ENCODE measurements at regions not wholly inside any gene's neighbourhood (a gene's known extent, or its start where the extent isn't known, plus 50 kb on each side); places are given as distances from the start of the nearest gene placed in this dataset.

DNA sequence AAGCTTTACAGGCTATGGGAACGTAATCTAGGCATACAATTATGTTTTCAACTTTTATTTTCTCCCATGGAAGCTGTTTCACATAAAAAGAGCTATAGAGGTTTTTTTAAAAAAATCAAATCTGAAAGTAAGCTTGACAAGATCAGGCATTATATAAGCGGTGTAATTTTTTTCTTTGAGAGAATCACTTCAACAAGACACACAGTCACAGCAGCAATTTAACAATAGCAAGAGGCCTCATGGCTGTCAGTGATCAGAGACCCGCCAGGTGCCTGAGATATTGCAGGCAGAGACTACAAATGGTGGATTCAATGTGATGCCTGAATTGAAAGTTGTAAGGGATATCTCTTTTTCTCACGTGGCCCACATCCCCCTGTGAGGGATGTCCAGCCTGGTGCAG is 270.5 kb upstream of the TBC1D5 start:
- Histone ChIP-seq H3K9ac (ENCODE audit: low read depth in 1 of 2, low read length in 2 of 2) (no peak overlapping the region), H3K9me3 (ENCODE audit: control insufficient read depth in 2 of 2, low read length in 2 of 2) (no peaks in the 10 kb centered on the region), H3K27ac (ENCODE audit: low read depth in 2 of 2, low read length in 2 of 2) (no peak overlapping the region), H3K4me1 (ENCODE audit: control insufficient read depth in 2 of 2, insufficient read depth in 2 of 2, low read length in 2 of 2) (no peaks in the 10 kb centered on the region), H3K27me3 (ENCODE audit: control insufficient read depth in 2 of 2, insufficient read depth in 2 of 2, low read length in 2 of 2) (no peaks in the 10 kb centered on the region), H3K4me3 (ENCODE audit: low read length in 2 of 2) (no peak overlapping the region), H3K36me3 (ENCODE audit: control insufficient read depth in 2 of 2, insufficient read depth in 2 of 2, low read length in 2 of 2) (no peaks in the 10 kb centered on the region)

DNA sequence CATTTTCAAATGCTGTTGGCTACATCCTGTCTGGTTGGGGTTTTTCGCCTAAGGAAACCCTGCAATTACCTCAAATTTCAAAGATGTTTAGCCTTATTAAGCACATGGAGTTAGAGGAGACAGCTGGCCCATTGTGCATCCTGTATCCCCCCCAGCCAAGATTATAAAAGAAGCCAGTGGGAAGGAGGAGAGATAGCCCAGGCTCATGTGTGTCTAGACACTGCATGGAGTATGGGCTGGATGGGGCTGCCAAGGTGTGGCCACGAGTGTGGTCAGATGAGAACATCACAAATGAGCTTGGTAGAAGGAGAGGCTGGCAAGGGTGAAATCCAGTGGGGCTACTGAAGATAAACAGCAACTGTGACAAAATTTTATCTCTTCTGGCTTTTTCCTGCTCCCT is 270.0 kb upstream of the TBC1D5 start:
- no peaks in the 10 kb centered on the region for H3K9me3 ChIP-seq (ENCODE audit: control insufficient read depth in 2 of 2, low read length in 2 of 2)
- no peaks in the 10 kb centered on the region for H3K36me3 ChIP-seq (ENCODE audit: control insufficient read depth in 2 of 2, insufficient read depth in 2 of 2, low read length in 2 of 2)
- no peaks in the 10 kb centered on the region for H3K27me3 ChIP-seq (ENCODE audit: control insufficient read depth in 2 of 2, insufficient read depth in 2 of 2, low read length in 2 of 2)
- no peak overlapping the region for H3K27ac ChIP-seq (ENCODE audit: low read depth in 2 of 2, low read length in 2 of 2)
- H3K4me3 ChIP-seq (ENCODE audit: low read length in 2 of 2), result no peak overlapping the region
- no peak overlapping the region for H3K9ac ChIP-seq (ENCODE audit: low read depth in 1 of 2, low read length in 2 of 2)
- no peaks in the 10 kb centered on the region for H3K4me1 ChIP-seq (ENCODE audit: control insufficient read depth in 2 of 2, insufficient read depth in 2 of 2, low read length in 2 of 2)

DNA sequence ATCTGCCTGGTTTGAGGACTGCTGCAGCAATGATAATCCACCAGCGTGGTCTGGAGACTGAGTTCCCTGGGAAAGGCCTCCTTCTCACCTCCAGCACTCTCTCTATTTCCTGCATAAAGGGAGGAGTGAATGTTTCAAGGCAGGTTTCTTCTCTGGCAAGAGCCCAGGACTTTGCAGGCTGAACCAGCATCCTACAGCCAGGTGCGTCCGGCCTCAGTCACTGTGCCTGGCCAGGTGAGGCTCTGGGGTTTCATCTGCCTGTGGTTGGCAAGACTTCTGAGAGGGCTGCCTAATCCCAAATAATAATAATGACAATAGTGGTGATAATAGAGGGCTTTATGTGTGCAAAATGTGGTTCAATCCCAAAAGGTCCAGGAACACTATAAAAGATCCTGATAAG is 269.0 kb upstream of the TBC1D5 start:
- Histone ChIP-seq H3K27ac (ENCODE audit: low read depth in 2 of 2, low read length in 2 of 2) (no peak overlapping the region), H3K9ac (ENCODE audit: low read depth in 1 of 2, low read length in 2 of 2) (no peak overlapping the region), H3K4me3 (ENCODE audit: low read length in 2 of 2) (no peak overlapping the region), H3K9me3 (ENCODE audit: control insufficient read depth in 2 of 2, low read length in 2 of 2) (no peaks in the 10 kb centered on the region), H3K36me3 (ENCODE audit: control insufficient read depth in 2 of 2, insufficient read depth in 2 of 2, low read length in 2 of 2) (no peaks in the 10 kb centered on the region), H3K4me1 (ENCODE audit: control insufficient read depth in 2 of 2, insufficient read depth in 2 of 2, low read length in 2 of 2) (no peaks in the 10 kb centered on the region), H3K27me3 (ENCODE audit: control insufficient read depth in 2 of 2, insufficient read depth in 2 of 2, low read length in 2 of 2) (no peaks in the 10 kb centered on the region)

DNA sequence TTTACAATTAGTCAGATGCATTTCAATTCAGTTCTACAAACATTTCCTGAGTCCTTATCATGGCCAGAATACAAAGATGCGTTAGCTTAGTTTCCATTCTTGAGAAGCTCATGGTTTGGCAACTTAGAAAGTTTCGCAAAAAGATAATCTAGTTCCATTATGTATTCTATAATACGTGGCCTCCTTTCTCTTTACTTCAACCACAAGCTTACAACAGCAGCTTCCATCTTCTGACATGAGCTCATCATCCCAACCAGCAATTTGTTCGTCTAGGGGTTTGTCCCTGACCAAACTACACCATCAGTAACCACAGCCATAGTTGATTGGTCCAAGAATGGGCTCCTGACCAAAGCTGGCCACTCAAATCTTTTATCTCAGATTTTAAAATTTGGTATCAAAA is 267.6 kb upstream of the TBC1D5 start:
- Histone ChIP-seq H3K36me3 (ENCODE audit: control insufficient read depth in 2 of 2, insufficient read depth in 2 of 2, low read length in 2 of 2) (no peaks in the 10 kb centered on the region), H3K27me3 (ENCODE audit: control insufficient read depth in 2 of 2, insufficient read depth in 2 of 2, low read length in 2 of 2) (no peaks in the 10 kb centered on the region), H3K4me3 (ENCODE audit: low read length in 2 of 2) (no peak overlapping the region), H3K27ac (ENCODE audit: low read depth in 2 of 2, low read length in 2 of 2) (no peak overlapping the region), H3K9me3 (ENCODE audit: control insufficient read depth in 2 of 2, low read length in 2 of 2) (no peaks in the 10 kb centered on the region), H3K9ac (ENCODE audit: low read depth in 1 of 2, low read length in 2 of 2) (no peak overlapping the region), H3K4me1 (ENCODE audit: control insufficient read depth in 2 of 2, insufficient read depth in 2 of 2, low read length in 2 of 2) (no peaks in the 10 kb centered on the region)

DNA sequence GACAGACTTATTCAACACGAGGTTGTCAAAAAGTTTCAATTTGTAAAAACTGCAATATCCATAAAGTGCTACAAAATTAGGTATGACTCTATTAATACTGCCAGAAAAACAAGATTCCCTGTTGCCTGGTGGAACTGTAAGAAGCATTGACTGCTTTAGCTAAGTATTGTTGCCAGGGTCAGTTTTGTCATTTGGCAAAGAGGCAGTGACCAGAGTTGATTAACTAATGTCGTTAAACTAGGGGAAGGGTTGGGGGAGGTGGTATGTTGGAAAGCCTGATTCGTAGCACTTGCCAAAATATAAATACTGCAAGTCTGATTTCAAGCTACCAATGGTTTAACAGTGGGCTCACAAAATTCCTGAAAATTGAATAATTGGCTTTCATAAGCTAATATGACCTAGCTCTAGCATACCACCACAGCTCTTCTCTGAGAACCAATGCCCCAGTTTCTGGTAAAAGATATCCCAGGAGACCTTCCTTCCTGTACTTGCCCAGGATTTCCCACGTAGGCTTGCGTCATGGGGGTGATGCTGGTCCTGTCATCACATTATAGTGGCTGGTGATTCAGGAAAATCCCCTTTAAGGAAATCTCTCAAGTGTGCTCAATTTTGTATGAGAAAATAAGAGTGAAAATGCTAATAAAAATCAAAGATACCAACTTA is 266.4 kb upstream of the TBC1D5 start:
- H3K4me1 ChIP-seq (ENCODE audit: control insufficient read depth in 2 of 2, insufficient read depth in 2 of 2, low read length in 2 of 2), result no peaks in the 10 kb centered on the region
- no peak overlapping the region for H3K4me3 ChIP-seq (ENCODE audit: low read length in 2 of 2)
- no peaks in the 10 kb centered on the region for H3K27me3 ChIP-seq (ENCODE audit: control insufficient read depth in 2 of 2, insufficient read depth in 2 of 2, low read length in 2 of 2)
- no peak overlapping the region for H3K9ac ChIP-seq (ENCODE audit: low read depth in 1 of 2, low read length in 2 of 2)
- H3K9me3 ChIP-seq (ENCODE audit: control insufficient read depth in 2 of 2, low read length in 2 of 2), result no peaks in the 10 kb centered on the region
- no peak overlapping the region for H3K27ac ChIP-seq (ENCODE audit: low read depth in 2 of 2, low read length in 2 of 2)
- no peaks in the 10 kb centered on the region for H3K36me3 ChIP-seq (ENCODE audit: control insufficient read depth in 2 of 2, insufficient read depth in 2 of 2, low read length in 2 of 2)

DNA sequence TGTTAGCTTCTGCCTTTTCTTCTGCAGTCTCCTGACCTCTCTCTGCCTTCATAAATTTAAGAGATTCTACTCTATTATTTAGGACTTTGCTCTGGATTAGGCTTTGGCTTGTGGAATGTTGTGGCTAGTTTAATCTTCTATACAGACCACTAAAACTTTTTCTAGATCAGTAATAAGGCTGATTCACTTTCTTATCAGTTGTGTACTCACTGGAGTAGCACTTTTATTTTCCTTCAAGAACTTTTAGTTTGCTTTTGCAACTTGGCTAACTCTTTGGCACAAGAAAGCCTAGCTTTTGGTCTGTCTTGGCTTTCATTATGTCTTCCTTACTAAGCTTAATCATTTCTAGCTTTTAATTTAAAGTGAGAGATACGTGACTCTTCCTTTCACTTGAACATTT is 265.5 kb upstream of the TBC1D5 start:
- Histone ChIP-seq H3K4me1 (ENCODE audit: control insufficient read depth in 2 of 2, insufficient read depth in 2 of 2, low read length in 2 of 2) (no peaks in the 10 kb centered on the region), H3K9ac (ENCODE audit: low read depth in 1 of 2, low read length in 2 of 2) (no peak overlapping the region), H3K36me3 (ENCODE audit: control insufficient read depth in 2 of 2, insufficient read depth in 2 of 2, low read length in 2 of 2) (no peaks in the 10 kb centered on the region), H3K27me3 (ENCODE audit: control insufficient read depth in 2 of 2, insufficient read depth in 2 of 2, low read length in 2 of 2) (no peaks in the 10 kb centered on the region), H3K4me3 (ENCODE audit: low read length in 2 of 2) (no peak overlapping the region), H3K27ac (ENCODE audit: low read depth in 2 of 2, low read length in 2 of 2) (no peak overlapping the region), H3K9me3 (ENCODE audit: control insufficient read depth in 2 of 2, low read length in 2 of 2) (no peaks in the 10 kb centered on the region)

DNA sequence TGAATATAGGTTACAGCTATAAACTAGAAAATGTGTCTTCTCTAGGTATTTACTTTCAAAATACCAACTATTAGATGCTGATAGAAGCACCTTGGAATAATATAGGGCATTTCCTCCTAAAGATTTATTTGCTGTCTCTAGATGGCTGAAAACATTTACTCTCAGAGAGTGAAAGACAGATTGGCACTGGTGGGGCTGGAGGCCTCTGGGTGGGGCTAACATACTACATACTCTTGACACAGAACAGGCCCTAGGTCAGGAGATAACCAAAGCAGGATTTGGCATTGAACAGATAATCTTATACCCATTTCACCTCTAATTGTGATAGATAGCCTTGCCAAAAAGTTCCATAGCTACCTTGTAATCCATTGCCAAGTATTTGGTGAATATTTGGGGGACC is 253.3 kb upstream of the TBC1D5 start:
- H3K9ac ChIP-seq (ENCODE audit: low read depth in 1 of 2, low read length in 2 of 2), result no peak overlapping the region
- no peaks in the 10 kb centered on the region for H3K27me3 ChIP-seq (ENCODE audit: control insufficient read depth in 2 of 2, insufficient read depth in 2 of 2, low read length in 2 of 2)
- no peak overlapping the region for H3K27ac ChIP-seq (ENCODE audit: low read depth in 2 of 2, low read length in 2 of 2)
- H3K4me3 ChIP-seq (ENCODE audit: low read length in 2 of 2), result no peak overlapping the region
- no peaks in the 10 kb centered on the region for H3K36me3 ChIP-seq (ENCODE audit: control insufficient read depth in 2 of 2, insufficient read depth in 2 of 2, low read length in 2 of 2)
- no peaks in the 10 kb centered on the region for H3K4me1 ChIP-seq (ENCODE audit: control insufficient read depth in 2 of 2, insufficient read depth in 2 of 2, low read length in 2 of 2)
- no peaks in the 10 kb centered on the region for H3K9me3 ChIP-seq (ENCODE audit: control insufficient read depth in 2 of 2, low read length in 2 of 2)

DNA sequence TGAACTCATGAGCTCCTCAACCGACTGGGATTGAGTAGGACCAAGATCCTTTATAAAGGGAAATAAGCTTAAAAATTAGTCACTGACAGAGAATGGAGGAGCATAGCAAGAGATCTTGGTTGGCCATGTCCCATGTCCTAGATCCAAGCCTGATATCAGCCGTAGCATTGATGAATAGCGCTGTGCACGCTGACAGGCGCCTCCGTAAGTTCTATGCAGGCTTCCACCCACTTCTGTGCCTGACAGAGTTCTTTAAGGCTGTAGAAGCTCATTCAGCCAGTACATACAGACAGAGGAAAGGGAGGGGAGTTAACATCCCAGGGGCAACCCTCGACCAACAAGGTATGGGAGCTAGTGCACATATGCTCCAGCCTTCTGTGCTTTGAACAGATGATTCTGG is 251.7 kb upstream of the TBC1D5 start:
- no peaks in the 10 kb centered on the region for H3K36me3 ChIP-seq (ENCODE audit: control insufficient read depth in 2 of 2, insufficient read depth in 2 of 2, low read length in 2 of 2)
- no peaks in the 10 kb centered on the region for H3K27me3 ChIP-seq (ENCODE audit: control insufficient read depth in 2 of 2, insufficient read depth in 2 of 2, low read length in 2 of 2)
- no peaks in the 10 kb centered on the region for H3K9me3 ChIP-seq (ENCODE audit: control insufficient read depth in 2 of 2, low read length in 2 of 2)
- no peak overlapping the region for H3K27ac ChIP-seq (ENCODE audit: low read depth in 2 of 2, low read length in 2 of 2)
- H3K9ac ChIP-seq (ENCODE audit: low read depth in 1 of 2, low read length in 2 of 2), result no peak overlapping the region
- H3K4me1 ChIP-seq (ENCODE audit: control insufficient read depth in 2 of 2, insufficient read depth in 2 of 2, low read length in 2 of 2), result no peaks in the 10 kb centered on the region
- H3K4me3 ChIP-seq (ENCODE audit: low read length in 2 of 2), result no peak overlapping the region

DNA sequence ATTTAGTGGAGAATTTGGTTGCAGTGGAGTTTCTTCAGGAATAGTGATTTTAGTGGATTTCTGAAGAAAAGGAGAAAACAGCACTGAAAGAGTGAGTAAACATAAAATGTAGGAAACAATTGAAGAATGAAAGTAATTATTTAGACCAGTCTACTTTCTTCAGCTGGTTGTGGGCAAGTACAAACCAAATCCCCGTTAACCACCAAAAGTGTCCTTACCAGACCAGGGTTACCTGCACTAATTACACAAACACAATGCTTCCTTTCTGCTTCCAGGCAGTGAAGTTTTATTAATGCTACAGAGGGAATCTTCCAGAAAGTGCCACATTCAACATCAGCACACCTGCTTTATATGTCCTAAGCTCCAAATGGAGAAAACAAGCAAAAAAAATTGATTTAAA is 248.0 kb upstream of the TBC1D5 start:
- no peak overlapping the region for H3K4me3 ChIP-seq (ENCODE audit: low read length in 2 of 2)
- no peaks in the 10 kb centered on the region for H3K9me3 ChIP-seq (ENCODE audit: control insufficient read depth in 2 of 2, low read length in 2 of 2)

DNA sequence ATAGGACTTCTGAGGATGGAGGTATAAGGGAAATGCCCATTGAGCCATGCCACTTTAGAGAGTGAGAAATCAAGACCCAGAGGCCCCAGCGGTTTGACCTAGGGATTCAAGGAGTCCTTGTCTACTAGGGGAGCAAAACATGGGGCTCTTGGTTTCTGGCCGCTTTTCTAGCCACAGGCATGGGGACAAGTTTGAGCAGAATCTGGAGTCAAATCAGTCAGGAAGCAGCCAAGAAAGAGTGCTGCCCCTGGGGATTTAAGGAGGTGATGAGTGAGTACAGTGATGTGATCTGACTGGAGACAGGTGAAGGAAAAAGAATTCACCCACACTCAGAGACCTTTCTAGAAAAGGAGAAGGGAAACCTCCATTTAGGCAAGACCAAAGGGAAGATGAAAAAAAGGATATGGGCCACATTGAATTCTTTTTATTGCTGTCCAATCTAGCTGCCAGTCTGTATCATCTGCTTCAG is 244.0 kb upstream of the TBC1D5 start:
- H3K4me1 ChIP-seq (ENCODE audit: control insufficient read depth in 2 of 2, insufficient read depth in 2 of 2, low read length in 2 of 2), result no peaks in the 10 kb centered on the region
- no peak overlapping the region for H3K27ac ChIP-seq (ENCODE audit: low read depth in 2 of 2, low read length in 2 of 2)
- no peaks in the 10 kb centered on the region for H3K27me3 ChIP-seq (ENCODE audit: control insufficient read depth in 2 of 2, insufficient read depth in 2 of 2, low read length in 2 of 2)
- H3K36me3 ChIP-seq (ENCODE audit: control insufficient read depth in 2 of 2, insufficient read depth in 2 of 2, low read length in 2 of 2), result no peaks in the 10 kb centered on the region
- no peaks in the 10 kb centered on the region for H3K9me3 ChIP-seq (ENCODE audit: control insufficient read depth in 2 of 2, low read length in 2 of 2)
- no peak overlapping the region for H3K4me3 ChIP-seq (ENCODE audit: low read length in 2 of 2)
- H3K9ac ChIP-seq (ENCODE audit: low read depth in 1 of 2, low read length in 2 of 2), result no peak overlapping the region

More for the DNA sequence above, 248.0 kb upstream of the TBC1D5 start:
- no peaks in the 10 kb centered on the region for H3K36me3 ChIP-seq (ENCODE audit: control insufficient read depth in 2 of 2, insufficient read depth in 2 of 2, low read length in 2 of 2)
- no peak overlapping the region for H3K9ac ChIP-seq (ENCODE audit: low read depth in 1 of 2, low read length in 2 of 2)
- H3K27ac ChIP-seq (ENCODE audit: low read depth in 2 of 2, low read length in 2 of 2), result no peak overlapping the region
- no peaks in the 10 kb centered on the region for H3K4me1 ChIP-seq (ENCODE audit: control insufficient read depth in 2 of 2, insufficient read depth in 2 of 2, low read length in 2 of 2)
- no peaks in the 10 kb centered on the region for H3K27me3 ChIP-seq (ENCODE audit: control insufficient read depth in 2 of 2, insufficient read depth in 2 of 2, low read length in 2 of 2)

Measured in mucosa of rectum (tissue), 2 donors.